ENCODE measurements at regions not wholly inside any gene's neighbourhood (a gene's known extent, or its start where the extent isn't known, plus 50 kb on each side); places are given as distances from the start of the nearest gene placed in this dataset.
A peak's percentile ranks its signal among the peaks of the same experiment; 100 is the strongest.

- DNase-seq, result peak; percentile 88
Observed at GRCh38 chr6:3585320-3585935, 128.6 kb upstream of the SLC22A23 start.

GRCh38 chr6:3584606-3585005 is 127.8 kb upstream of the SLC22A23 start:
- DNase-seq, result peak; percentile 30

- no peak for DNase-seq
Observed at GRCh38 chr6:3581469-3581868, 124.6 kb upstream of the SLC22A23 start.

GRCh38 chr6:3579652-3580175 is 122.9 kb upstream of the SLC22A23 start:
- no peak for DNase-seq

- DNase-seq, result no peak
Observed at GRCh38 chr6:3578981-3579380, 122.1 kb upstream of the SLC22A23 start.

GRCh38 chr6:3577517-3577916 is 120.7 kb upstream of the SLC22A23 start:
- no peak for DNase-seq

- no peak for DNase-seq
Observed at GRCh38 chr6:3575701-3576100, 118.9 kb upstream of the SLC22A23 start.

- no peak for DNase-seq
Observed at GRCh38 chr6:3575166-3575565, 118.3 kb upstream of the SLC22A23 start.

GRCh38 chr6:3573670-3574069 is 116.8 kb upstream of the SLC22A23 start:
- no peak for DNase-seq

GRCh38 chr6:3571836-3572235 is 115.0 kb upstream of the SLC22A23 start:
- no peak for DNase-seq

- DNase-seq, result no peak
Observed at GRCh38 chr6:3571250-3571681, 114.4 kb upstream of the SLC22A23 start.

GRCh38 chr6:3569816-3570215 is 113.0 kb upstream of the SLC22A23 start:
- DNase-seq, result no peak

GRCh38 chr6:3568396-3569082 is 111.7 kb upstream of the SLC22A23 start:
- DNase-seq, result no peak

GRCh38 chr6:3566812-3567211 is 110.0 kb upstream of the SLC22A23 start:
- peak; percentile 52 for DNase-seq

- DNase-seq, result no peak
Observed at GRCh38 chr6:3565291-3565690, 108.4 kb upstream of the SLC22A23 start.

GRCh38 chr6:3561725-3562124 is 104.9 kb upstream of the SLC22A23 start:
- DNase-seq, result no peak

- no peak for DNase-seq
Observed at GRCh38 chr6:3560211-3560610, 103.4 kb upstream of the SLC22A23 start.

- no peak for DNase-seq
Observed at GRCh38 chr6:3559561-3559960, 102.7 kb upstream of the SLC22A23 start.

- DNase-seq, result no peak
Observed at GRCh38 chr6:3557336-3557735, 100.5 kb upstream of the SLC22A23 start.

GRCh38 chr6:3553254-3553653 is 96.4 kb upstream of the SLC22A23 start:
- DNase-seq, result no peak

- no peak for DNase-seq
Observed at GRCh38 chr6:3551716-3552511, 95.1 kb upstream of the SLC22A23 start.

- DNase-seq, result no peak
Observed at GRCh38 chr6:3549314-3549940, 92.6 kb upstream of the SLC22A23 start.

GRCh38 chr6:3546121-3546520 is 89.3 kb upstream of the SLC22A23 start:
- no peak for DNase-seq

Data from EL (cell line).